ENCODE measurements at regions not wholly inside any gene's neighbourhood (a gene's known extent, or its start where the extent isn't known, plus 50 kb on each side); places are given as distances from the start of the nearest gene placed in this dataset.
"Not testable (repeated sequence)": the region's sequence is repeated elsewhere in the genome, so short reads cannot be mapped to it uniquely, and the experiment has no call there.

GRCh38 chr2:226467221-226467620 is 332.4 kb downstream of the IRS1 start:
- DNase-seq: no peak

- DNase-seq: no peak
Observed at GRCh38 chr2:226466589-226466988, 333.0 kb downstream of the IRS1 start.

GRCh38 chr2:226466124-226466523 is 333.5 kb downstream of the IRS1 start:
- DNase-seq: no peak

- DNase-seq: no peak
Observed at GRCh38 chr2:226464380-226464779, 335.2 kb downstream of the IRS1 start.

GRCh38 chr2:226463154-226463553 is 336.5 kb downstream of the IRS1 start:
- no peak for DNase-seq

GRCh38 chr2:226461981-226462380 is 337.6 kb downstream of the IRS1 start:
- no peak for DNase-seq

- DNase-seq: not testable (repeated sequence)
Observed at GRCh38 chr2:226456144-226456543, 343.5 kb downstream of the IRS1 start.

GRCh38 chr2:226452768-226453167 is 346.9 kb downstream of the IRS1 start:
- DNase-seq: no peak

GRCh38 chr2:226451486-226451885 is 348.1 kb downstream of the IRS1 start:
- no peak for DNase-seq

GRCh38 chr2:226450141-226450540 is 349.5 kb downstream of the IRS1 start:
- DNase-seq: no peak

GRCh38 chr2:226447338-226448300 is 352.0 kb downstream of the IRS1 start:
- DNase-seq: no peak

- no peak for DNase-seq
Observed at GRCh38 chr2:226446406-226447001, 353.1 kb downstream of the IRS1 start.

GRCh38 chr2:226445216-226445861 is 354.3 kb downstream of the IRS1 start:
- no peak for DNase-seq

GRCh38 chr2:226443112-226443511 is 356.5 kb downstream of the IRS1 start:
- DNase-seq: no peak

GRCh38 chr2:226440127-226440918 is 359.3 kb downstream of the IRS1 start:
- DNase-seq: no peak

GRCh38 chr2:226439337-226439736 is 360.3 kb downstream of the IRS1 start:
- DNase-seq: peak; percentile 41

GRCh38 chr2:226435146-226435545 is 364.5 kb downstream of the IRS1 start:
- DNase-seq: no peak

GRCh38 chr2:226434702-226435101 is 364.9 kb downstream of the IRS1 start:
- DNase-seq: no peak

GRCh38 chr2:226431288-226431948 is 368.2 kb downstream of the IRS1 start:
- no peak for DNase-seq

- DNase-seq: no peak
Observed at GRCh38 chr2:226429476-226429875, 370.1 kb downstream of the IRS1 start.

GRCh38 chr2:226427538-226428307 is 371.9 kb downstream of the IRS1 start:
- peak; percentile 9 for DNase-seq

All from inflammatory macrophage treated with lipopolysaccharide for 4 hours (primary cell).